ENCODE measurements at regions not wholly inside any gene's neighbourhood (a gene's known extent, or its start where the extent isn't known, plus 50 kb on each side); places are given as distances from the start of the nearest gene placed in this dataset.
A peak's percentile ranks its signal among the peaks of the same experiment; 100 is the strongest.

DNA sequence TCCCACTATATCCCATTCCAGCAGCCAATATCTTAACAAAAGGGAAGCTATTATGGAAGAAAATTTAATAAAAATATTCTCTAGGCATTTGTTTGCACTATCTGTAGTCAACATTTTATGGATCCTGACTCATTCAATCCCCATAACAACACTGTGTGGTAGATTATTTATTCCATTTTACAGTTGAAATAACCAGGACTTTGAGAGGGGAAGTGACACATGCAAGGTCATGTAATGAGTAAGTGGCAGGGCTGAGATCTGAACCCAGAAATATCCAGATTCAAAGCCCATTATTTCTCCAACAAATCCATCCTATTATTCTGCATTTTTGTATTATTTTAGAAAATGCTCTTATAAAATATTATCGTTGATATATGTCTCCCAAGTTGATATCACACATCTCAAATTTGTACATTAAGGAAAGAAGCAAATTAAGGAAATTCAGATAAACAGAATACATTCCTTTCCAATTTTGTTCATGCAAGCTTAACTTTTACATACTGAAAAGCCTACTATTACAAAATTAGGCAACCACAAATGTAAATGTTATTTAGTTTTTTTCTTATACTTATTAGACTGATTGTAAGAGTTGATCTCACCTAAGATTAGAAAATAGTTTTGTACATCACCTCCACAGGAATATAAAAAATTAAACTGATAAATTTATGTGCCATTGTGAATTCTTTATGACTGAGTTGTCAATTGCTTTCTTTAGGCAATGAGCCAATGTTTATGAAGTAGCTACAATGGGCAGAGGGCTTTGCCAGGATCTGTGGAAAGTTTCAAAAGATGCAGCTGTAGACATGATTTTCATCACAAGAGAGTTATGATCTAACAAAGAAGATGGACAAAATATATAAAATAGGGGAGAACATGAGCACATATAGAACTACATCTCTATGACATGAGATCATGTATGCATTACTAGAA is 55.1 kb upstream of the E2F7 start:
- Mint-ChIP-seq H3K36me3 (ENCODE audit: insufficient read depth, unreplicated experiment) (no peaks in the 10 kb centered on the region), H3K27ac (ENCODE audit: low read depth, unreplicated experiment) (no peak overlapping the region), H3K4me1 (ENCODE audit: insufficient read depth, unreplicated experiment) (peaks cover 22% of the 10 kb centered on the region), H3K9me3 (ENCODE audit: unreplicated experiment) (no peaks in the 10 kb centered on the region), H3K27me3 (ENCODE audit: insufficient read depth, unreplicated experiment) (no peaks in the 10 kb centered on the region), H3K4me3 (ENCODE audit: unreplicated experiment) (no peak overlapping the region)
- DNase-seq (ENCODE audit: unreplicated experiment) = peak; percentile 71
- no TSS peak for BruUV-seq (replicated peaks)
- intact Hi-C loops (cut with micrococcal nuclease) = loop anchor here (1.0 kb wide), 1 partner anchor 54 kb away; no protein-coding TSS in a partner anchor
- ChIA-PET POLR2A (interaction anchor here (0.6 to 2.2 kb wide), 10 partner anchors 11 to 1662 kb away, joined by 3 to 6 read pairs (median 4); no protein-coding TSS in a partner anchor), CTCF (interaction anchor here (1.4 to 1.8 kb wide), 2 partner anchors 13 to 71 kb away, joined by 3 to 5 read pairs; no protein-coding TSS in a partner anchor)
- TF ChIP-seq, protein P1, sequence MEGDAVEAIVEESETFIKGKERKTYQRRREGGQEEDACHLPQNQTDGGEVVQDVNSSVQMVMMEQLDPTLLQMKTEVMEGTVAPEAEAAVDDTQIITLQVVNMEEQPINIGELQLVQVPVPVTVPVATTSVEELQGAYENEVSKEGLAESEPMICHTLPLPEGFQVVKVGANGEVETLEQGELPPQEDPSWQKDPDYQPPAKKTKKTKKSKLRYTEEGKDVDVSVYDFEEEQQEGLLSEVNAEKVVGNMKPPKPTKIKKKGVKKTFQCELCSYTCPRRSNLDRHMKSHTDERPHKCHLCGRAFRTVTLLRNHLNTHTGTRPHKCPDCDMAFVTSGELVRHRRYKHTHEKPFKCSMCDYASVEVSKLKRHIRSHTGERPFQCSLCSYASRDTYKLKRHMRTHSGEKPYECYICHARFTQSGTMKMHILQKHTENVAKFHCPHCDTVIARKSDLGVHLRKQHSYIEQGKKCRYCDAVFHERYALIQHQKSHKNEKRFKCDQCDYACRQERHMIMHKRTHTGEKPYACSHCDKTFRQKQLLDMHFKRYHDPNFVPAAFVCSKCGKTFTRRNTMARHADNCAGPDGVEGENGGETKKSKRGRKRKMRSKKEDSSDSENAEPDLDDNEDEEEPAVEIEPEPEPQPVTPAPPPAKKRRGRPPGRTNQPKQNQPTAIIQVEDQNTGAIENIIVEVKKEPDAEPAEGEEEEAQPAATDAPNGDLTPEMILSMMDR (IDR thresholded peaks at IDR 0.05; ENCODE audit: unreplicated experiment) = no peak

DNA sequence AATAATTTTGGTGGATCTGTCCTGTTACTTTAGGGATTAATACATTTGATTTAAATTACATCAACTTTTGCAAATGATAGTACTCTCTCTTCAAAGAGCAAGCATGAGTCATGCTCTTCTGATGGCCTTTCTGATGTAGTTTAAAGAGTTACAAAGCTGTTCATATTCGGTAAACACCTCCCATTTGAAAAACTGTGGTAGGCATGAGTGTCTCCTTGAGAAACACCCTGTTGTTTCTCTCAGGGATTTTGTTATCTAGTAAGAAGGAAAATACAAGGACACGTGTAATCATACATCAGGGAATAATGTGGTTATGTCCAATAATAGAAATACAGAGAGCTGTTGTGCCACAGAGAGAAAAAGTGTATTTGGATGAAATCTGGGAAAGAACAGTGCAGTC is 53.3 kb upstream of the E2F7 start:
- H3K27me3 Mint-ChIP-seq (ENCODE audit: insufficient read depth, unreplicated experiment) = no peaks in the 10 kb centered on the region
- POLR2A ChIA-PET = no interaction called here
- H3K9me3 Mint-ChIP-seq (ENCODE audit: unreplicated experiment) = no peaks in the 10 kb centered on the region
- BruUV-seq (replicated peaks) = no TSS peak
- intact Hi-C loops (cut with micrococcal nuclease) = no loop called here
- H3K36me3 Mint-ChIP-seq (ENCODE audit: insufficient read depth, unreplicated experiment) = no peaks in the 10 kb centered on the region
- CTCF ChIA-PET = no interaction called here
- H3K27ac Mint-ChIP-seq (ENCODE audit: low read depth, unreplicated experiment) = no peak overlapping the region
- H3K4me3 Mint-ChIP-seq (ENCODE audit: unreplicated experiment) = no peak overlapping the region
- TF ChIP-seq, protein P1 (IDR thresholded peaks at IDR 0.05; ENCODE audit: unreplicated experiment) = no peak
- H3K4me1 Mint-ChIP-seq (ENCODE audit: insufficient read depth, unreplicated experiment) = peaks cover 22% of the 10 kb centered on the region
- DNase-seq (ENCODE audit: unreplicated experiment) = peak; percentile 19

DNA sequence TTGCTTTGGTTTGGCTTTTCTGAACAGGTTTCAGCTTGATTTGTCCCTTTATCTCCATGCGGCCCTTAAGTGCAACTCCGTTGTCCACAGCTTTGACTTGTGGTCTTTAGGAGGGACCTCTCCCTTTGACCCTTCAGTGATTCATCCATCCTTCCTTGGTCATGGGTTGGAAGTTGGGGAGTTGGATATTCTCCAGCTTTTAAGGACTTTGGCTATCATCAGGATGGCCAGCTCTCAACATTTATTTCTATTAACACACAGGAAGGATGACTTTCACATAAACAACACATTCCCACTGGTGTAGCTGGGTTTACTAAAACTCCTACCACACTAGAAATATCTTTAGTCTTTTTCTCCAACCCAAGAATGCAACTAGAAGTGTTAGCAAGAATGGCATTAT is 50.9 kb upstream of the E2F7 start:
- TF ChIP-seq, protein P1 (IDR thresholded peaks at IDR 0.05; ENCODE audit: unreplicated experiment) = no peak
- H3K4me3 Mint-ChIP-seq (ENCODE audit: unreplicated experiment) = no peak overlapping the region
- peaks cover 6% of the 10 kb centered on the region for H3K4me1 Mint-ChIP-seq (ENCODE audit: insufficient read depth, unreplicated experiment)
- H3K27ac Mint-ChIP-seq (ENCODE audit: low read depth, unreplicated experiment) = no peak overlapping the region
- no TSS peak for BruUV-seq (replicated peaks)
- no peak for DNase-seq (ENCODE audit: unreplicated experiment)
- H3K36me3 Mint-ChIP-seq (ENCODE audit: insufficient read depth, unreplicated experiment) = no peaks in the 10 kb centered on the region
- intact Hi-C loops (cut with micrococcal nuclease) = no loop called here
- ChIA-PET CTCF (no interaction called here), POLR2A (interaction anchor here (0.7 to 0.8 kb wide), 2 partner anchors 10 to 51 kb away, joined by 3 to 4 read pairs; no protein-coding TSS in a partner anchor)
- H3K27me3 Mint-ChIP-seq (ENCODE audit: insufficient read depth, unreplicated experiment) = no peaks in the 10 kb centered on the region
- peaks cover 6% of the 10 kb centered on the region for H3K9me3 Mint-ChIP-seq (ENCODE audit: unreplicated experiment)

DNA sequence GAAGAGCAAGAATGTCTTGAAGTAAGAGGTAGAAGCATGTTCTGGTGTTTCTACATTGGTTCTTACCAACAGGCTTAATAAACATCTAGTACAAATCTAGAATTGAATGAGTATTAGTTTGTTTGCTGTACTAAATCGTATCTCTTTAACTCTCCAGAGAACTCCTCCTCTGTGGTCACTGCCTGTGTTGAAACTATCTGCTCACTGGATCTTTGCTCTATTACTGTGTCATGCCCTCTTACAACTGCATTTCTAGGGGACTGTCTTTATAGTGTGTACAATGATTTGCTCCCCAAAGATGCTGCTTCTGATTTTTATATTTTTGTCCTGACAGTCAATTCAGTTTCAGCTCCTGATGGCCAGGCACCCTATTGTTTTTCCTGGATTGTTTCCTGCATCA is 50.1 kb upstream of the E2F7 start:
- H3K27ac Mint-ChIP-seq (ENCODE audit: low read depth, unreplicated experiment) = no peak overlapping the region
- no TSS peak for BruUV-seq (replicated peaks)
- no peak for DNase-seq (ENCODE audit: unreplicated experiment)
- POLR2A ChIA-PET = no interaction called here
- no peaks in the 10 kb centered on the region for H3K36me3 Mint-ChIP-seq (ENCODE audit: insufficient read depth, unreplicated experiment)
- TF ChIP-seq, protein P1 (IDR thresholded peaks at IDR 0.05; ENCODE audit: unreplicated experiment) = no peak
- H3K27me3 Mint-ChIP-seq (ENCODE audit: insufficient read depth, unreplicated experiment) = no peaks in the 10 kb centered on the region
- peaks cover 8% of the 10 kb centered on the region for H3K9me3 Mint-ChIP-seq (ENCODE audit: unreplicated experiment)
- CTCF ChIA-PET = no interaction called here
- H3K4me3 Mint-ChIP-seq (ENCODE audit: unreplicated experiment) = no peak overlapping the region
- intact Hi-C loops (cut with micrococcal nuclease) = no loop called here
- no peaks in the 10 kb centered on the region for H3K4me1 Mint-ChIP-seq (ENCODE audit: insufficient read depth, unreplicated experiment)
